DMS114 treated with DMSO at 0.1 percent for 48 hours (cell line): ENCODE measurements at regions not wholly inside any gene's neighbourhood (a gene's known extent, or its start where the extent isn't known, plus 50 kb on each side); places are given as distances from the start of the nearest gene placed in this dataset.
"Not testable (repeated sequence)": the region's sequence is repeated elsewhere in the genome, so short reads cannot be mapped to it uniquely, and the experiment has no call there.

Experiments used
- DNase-seq: peaks from one replicate; lab custom pipeline; 2025; ENCODE audit not compliant: unreplicated experiment; lab: John Stamatoyannopoulos, UW

- DNase-seq: no peak
Observed at GRCh38 chr7:68756986-68757495, 841.2 kb upstream of the AUTS2 start.

- DNase-seq: no peak
Observed at GRCh38 chr7:68760556-68760955, 837.7 kb upstream of the AUTS2 start.

GRCh38 chr7:68767462-68767861, 830.8 kb upstream of the AUTS2 start:
- no peak for DNase-seq

GRCh38 chr7:68770649-68771048, 827.6 kb upstream of the AUTS2 start:
- no peak for DNase-seq

- no peak for DNase-seq
Observed at GRCh38 chr7:68776326-68776725, 821.9 kb upstream of the AUTS2 start.

- DNase-seq: no peak
Observed at GRCh38 chr7:68783684-68784083, 814.6 kb upstream of the AUTS2 start.

- no peak for DNase-seq
Observed at GRCh38 chr7:68785036-68785435, 813.2 kb upstream of the AUTS2 start.

GRCh38 chr7:68787566-68787965, 810.7 kb upstream of the AUTS2 start:
- DNase-seq: no peak

- DNase-seq: not testable (repeated sequence)
Observed at GRCh38 chr7:68788529-68788928, 809.7 kb upstream of the AUTS2 start.

- no peak for DNase-seq
Observed at GRCh38 chr7:68789597-68789996, 808.7 kb upstream of the AUTS2 start.

GRCh38 chr7:68792351-68792750, 805.9 kb upstream of the AUTS2 start:
- no peak for DNase-seq

GRCh38 chr7:68793513-68793912, 804.8 kb upstream of the AUTS2 start:
- no peak for DNase-seq

GRCh38 chr7:68800316-68800715, 798.0 kb upstream of the AUTS2 start:
- no peak for DNase-seq

GRCh38 chr7:68805159-68805558, 793.1 kb upstream of the AUTS2 start:
- DNase-seq: no peak

GRCh38 chr7:68807666-68808065, 790.6 kb upstream of the AUTS2 start:
- no peak for DNase-seq

- no peak for DNase-seq
Observed at GRCh38 chr7:68813551-68814080, 784.7 kb upstream of the AUTS2 start.

- DNase-seq: no peak
Observed at GRCh38 chr7:68816491-68816890, 781.8 kb upstream of the AUTS2 start.

- DNase-seq: no peak
Observed at GRCh38 chr7:68820321-68820720, 778.0 kb upstream of the AUTS2 start.

- no peak for DNase-seq
Observed at GRCh38 chr7:68821846-68822245, 776.4 kb upstream of the AUTS2 start.

GRCh38 chr7:68823996-68824780, 774.1 kb upstream of the AUTS2 start:
- DNase-seq: no peak

- DNase-seq: no peak
Observed at GRCh38 chr7:68828575-68828974, 769.7 kb upstream of the AUTS2 start.

GRCh38 chr7:68833422-68833821, 764.9 kb upstream of the AUTS2 start:
- DNase-seq: no peak

- DNase-seq: no peak
Observed at GRCh38 chr7:68839014-68839413, 759.3 kb upstream of the AUTS2 start.
